Ectodermal cell (in vitro differentiated cells): ENCODE measurements at regions not wholly inside any gene's neighbourhood (a gene's known extent, or its start where the extent isn't known, plus 50 kb on each side); places are given as distances from the start of the nearest gene placed in this dataset.

ENCODE experiments used
- H3K27ac ChIP-seq: 2 replicates; pipeline ENCODE4 v1.7.0; 2013; ENCODE audit warnings: mild to moderate bottlenecking, low read depth, low read length; ENCODE audit not compliant: insufficient read depth, poor library complexity, severe bottlenecking
- H3K27me3 ChIP-seq: 2 replicates; pipeline ENCODE4 v1.7.0; 2013; ENCODE audit warnings: mild to moderate bottlenecking, low read length; ENCODE audit not compliant: insufficient read depth, control insufficient read depth, poor library complexity, severe bottlenecking
- H3K36me3 ChIP-seq: one replicate; pipeline ENCODE4 v1.7.0; 2013; ENCODE audit warnings: low read length; ENCODE audit not compliant: control insufficient read depth, insufficient read depth
- H3K4me1 ChIP-seq: one replicate; pipeline ENCODE4 v1.7.0; 2013; ENCODE audit warnings: low read length; ENCODE audit not compliant: control insufficient read depth, insufficient read depth
- H3K4me3 ChIP-seq: 2 replicates; pipeline ENCODE4 v1.7.0; 2013; ENCODE audit warnings: low read depth, low read length, control low read depth; ENCODE audit not compliant: insufficient read depth
- H3K9me3 ChIP-seq: 2 replicates; pipeline ENCODE4 v1.7.0; 2013; ENCODE audit warnings: mild to moderate bottlenecking, low read length, moderate library complexity; ENCODE audit not compliant: control insufficient read depth
- WGBS, 2 experiments: methylation state at CpG; one replicate each; pipeline ENCODE4 v1.1.7; 2013; ENCODE audit warnings: missing lambda C conversion rate in 2 of 2; 5-methylcytosine and 5-hydroxymethylcytosine counted together

DNA sequence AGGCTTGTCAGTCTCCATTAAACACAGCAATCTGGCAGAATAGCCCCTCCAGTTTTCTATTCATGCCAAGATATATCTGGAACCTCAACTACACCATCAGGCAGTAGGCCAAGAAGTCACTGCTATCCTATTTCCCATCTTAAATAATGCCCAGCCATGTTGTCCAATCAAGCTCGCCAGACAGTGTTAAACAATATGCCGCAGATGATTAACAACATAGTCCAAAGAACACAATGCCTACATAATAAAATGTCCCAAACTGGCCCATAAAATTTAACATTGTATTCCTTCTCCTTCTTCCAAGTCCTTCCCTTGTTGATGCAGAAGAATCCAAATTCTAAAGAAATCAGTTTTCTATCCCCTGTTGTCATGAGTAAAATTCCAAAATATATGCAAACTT is 427.4 kb upstream of the PPP2R3A start:
- 95 to 99% methylated on average over 2 of the region's 2 CpGs for WGBS, 2 experiments

GRCh38 chr3:135539351-135539750 is 426.2 kb upstream of the PPP2R3A start:
- Histone ChIP-seq H3K4me1 (no peaks in the 10 kb centered on the region), H3K4me3 (no peak overlapping the region), H3K27ac (no peak overlapping the region), H3K36me3 (no peaks in the 10 kb centered on the region), H3K27me3 (no peaks in the 10 kb centered on the region), H3K9me3 (no peaks in the 10 kb centered on the region)
- WGBS, 2 experiments, result 87 to 92% methylated on average over 4 of the region's 4 CpGs

More for the DNA sequence above, 427.4 kb upstream of the PPP2R3A start:
- Histone ChIP-seq H3K4me3 (no peak overlapping the region), H3K36me3 (no peaks in the 10 kb centered on the region), H3K27me3 (no peaks in the 10 kb centered on the region), H3K4me1 (no peaks in the 10 kb centered on the region), H3K9me3 (no peaks in the 10 kb centered on the region), H3K27ac (no peak overlapping the region)

GRCh38 chr3:135539854-135540253 is 425.7 kb upstream of the PPP2R3A start:
- no peaks in the 10 kb centered on the region for H3K9me3 ChIP-seq
- 92 to 97% methylated on average over 2 to 3 of the region's 3 CpGs for WGBS, 2 experiments
- no peaks in the 10 kb centered on the region for H3K27me3 ChIP-seq
- no peak overlapping the region for H3K27ac ChIP-seq
- no peaks in the 10 kb centered on the region for H3K4me1 ChIP-seq
- no peaks in the 10 kb centered on the region for H3K36me3 ChIP-seq
- H3K4me3 ChIP-seq, result no peak overlapping the region

DNA sequence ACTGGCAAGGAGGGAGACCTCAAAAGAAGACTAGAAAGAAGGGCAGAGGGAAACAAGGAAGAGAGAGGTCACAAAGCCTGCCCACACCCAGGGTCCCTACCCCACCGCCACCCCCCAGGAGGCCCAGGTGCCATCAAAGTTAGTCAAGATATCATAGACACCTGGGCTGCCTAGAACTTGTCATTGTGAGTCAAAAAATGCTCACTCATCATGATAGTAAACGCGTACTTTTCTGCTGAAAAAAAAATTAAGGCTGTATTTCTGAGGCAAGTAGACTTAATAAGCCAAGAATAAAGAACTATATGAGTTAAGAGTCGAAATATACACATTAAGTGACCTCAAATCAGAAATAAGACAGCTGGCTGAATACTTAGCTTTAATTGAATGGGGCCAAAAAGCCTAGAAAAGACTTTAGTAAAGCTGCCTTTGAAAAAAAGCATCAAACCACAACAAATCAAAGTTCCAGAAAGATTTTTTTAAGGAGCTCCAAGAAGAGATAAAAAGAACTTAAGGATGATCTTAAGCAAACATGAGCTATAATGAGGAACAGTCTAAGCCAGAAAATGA is 415.5 kb upstream of the PPP2R3A start:
- no peaks in the 10 kb centered on the region for H3K9me3 ChIP-seq
- 92 to 93% methylated on average over 3 to 4 of the region's 4 CpGs for WGBS, 2 experiments
- H3K36me3 ChIP-seq, result no peaks in the 10 kb centered on the region
- no peak overlapping the region for H3K4me3 ChIP-seq
- no peak overlapping the region for H3K27ac ChIP-seq
- no peaks in the 10 kb centered on the region for H3K27me3 ChIP-seq
- H3K4me1 ChIP-seq, result no peaks in the 10 kb centered on the region

DNA sequence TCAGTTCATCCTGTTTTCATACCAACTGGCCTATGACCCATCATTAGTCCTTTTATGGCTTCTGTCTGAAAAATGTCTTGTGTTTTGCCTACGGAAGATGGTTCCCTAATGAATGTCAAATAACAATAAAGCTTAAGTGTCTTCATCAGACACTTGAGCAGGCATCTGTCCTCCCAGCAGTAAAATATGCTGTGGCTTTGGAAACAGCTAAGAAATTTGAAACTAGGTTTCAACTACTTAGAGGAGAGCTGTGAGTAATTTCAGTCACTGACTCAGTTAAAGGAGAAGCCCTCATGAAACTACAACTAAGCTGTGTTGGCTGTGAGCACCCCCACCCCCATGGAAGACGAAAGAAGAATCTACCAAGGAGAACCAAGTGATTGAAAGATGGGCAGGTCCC is 409.4 kb upstream of the PPP2R3A start:
- Histone ChIP-seq H3K27me3 (no peaks in the 10 kb centered on the region), H3K9me3 (no peaks in the 10 kb centered on the region), H3K36me3 (no peaks in the 10 kb centered on the region), H3K27ac (no peak overlapping the region), H3K4me1 (no peaks in the 10 kb centered on the region), H3K4me3 (no peak overlapping the region)
- 92 to 96% methylated on average over 2 of the region's 2 CpGs for WGBS, 2 experiments

- 91 to 98% methylated on average over 8 of the region's 8 CpGs for WGBS, 2 experiments
These were observed 407.3 kb upstream of the PPP2R3A start for GRCh38 chr3:135558150-135558783.

DNA sequence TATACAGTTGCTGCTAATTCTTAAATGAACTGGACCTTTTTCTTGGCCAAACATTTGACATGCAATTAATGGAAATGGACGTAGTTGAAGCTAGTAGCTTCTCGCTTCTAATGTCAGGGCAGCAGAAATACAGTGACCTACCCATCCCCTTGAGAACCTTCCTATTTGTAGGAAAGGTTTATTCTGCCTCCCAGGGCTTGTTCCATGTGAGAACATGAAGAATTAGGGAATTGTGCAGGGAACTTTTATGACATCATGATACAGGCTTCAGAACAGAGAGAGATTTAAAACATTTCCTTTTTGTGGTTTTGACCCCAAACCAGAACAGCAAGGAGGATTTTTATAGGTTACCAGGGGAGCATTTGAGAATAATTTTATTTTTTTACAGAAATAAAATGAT is 406.6 kb upstream of the PPP2R3A start:
- 59 to 77% methylated on average over 2 of the region's 2 CpGs for WGBS, 2 experiments
- H3K4me3 ChIP-seq, result no peak overlapping the region
- no peaks in the 10 kb centered on the region for H3K27me3 ChIP-seq
- no peaks in the 10 kb centered on the region for H3K9me3 ChIP-seq
- H3K27ac ChIP-seq, result no peak overlapping the region
- no peaks in the 10 kb centered on the region for H3K36me3 ChIP-seq
- no peaks in the 10 kb centered on the region for H3K4me1 ChIP-seq

More at GRCh38 chr3:135558150-135558783, 407.3 kb upstream of the PPP2R3A start:
- Histone ChIP-seq H3K27me3 (no peaks in the 10 kb centered on the region), H3K9me3 (no peaks in the 10 kb centered on the region), H3K27ac (no peak overlapping the region), H3K4me1 (no peaks in the 10 kb centered on the region), H3K36me3 (no peaks in the 10 kb centered on the region), H3K4me3 (no peak overlapping the region)

- Histone ChIP-seq H3K36me3 (no peaks in the 10 kb centered on the region), H3K27me3 (no peaks in the 10 kb centered on the region), H3K9me3 (no peaks in the 10 kb centered on the region), H3K27ac (no peak overlapping the region), H3K4me3 (no peak overlapping the region), H3K4me1 (no peaks in the 10 kb centered on the region)
- WGBS, 2 experiments, result 94 to 95% methylated on average over 5 of the region's 5 CpGs
These were observed 405.7 kb upstream of the PPP2R3A start for GRCh38 chr3:135559802-135560201.

DNA sequence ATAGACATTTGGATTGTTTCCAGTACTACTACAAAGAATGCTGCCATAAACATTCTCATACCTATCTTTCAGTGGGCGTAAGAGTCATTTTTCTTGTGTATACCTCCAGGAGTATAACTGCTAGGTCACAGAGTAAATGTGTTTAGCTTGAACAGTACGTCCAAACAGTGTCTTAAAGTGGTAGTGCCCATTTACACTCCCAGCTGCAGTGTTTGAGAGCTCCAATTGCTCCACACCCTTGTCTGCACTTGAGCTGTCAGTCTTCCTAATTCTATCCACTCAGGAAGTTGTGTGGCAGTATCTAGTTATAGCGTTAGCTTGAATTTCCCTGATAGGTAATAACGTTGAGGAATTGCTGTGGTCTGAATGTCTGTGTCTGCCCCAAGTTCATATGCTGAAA is 404.7 kb upstream of the PPP2R3A start:
- Histone ChIP-seq H3K9me3 (no peaks in the 10 kb centered on the region), H3K4me1 (no peaks in the 10 kb centered on the region), H3K27me3 (no peaks in the 10 kb centered on the region), H3K36me3 (no peaks in the 10 kb centered on the region), H3K4me3 (no peak overlapping the region), H3K27ac (no peak overlapping the region)
- WGBS, 2 experiments, result 91 to 93% methylated on average over 4 of the region's 4 CpGs

GRCh38 chr3:135564696-135565095 is 400.8 kb upstream of the PPP2R3A start:
- WGBS, 2 experiments, result 91 to 93% methylated on average over 4 of the region's 4 CpGs

More at GRCh38 chr3:135564696-135565095, 400.8 kb upstream of the PPP2R3A start:
- Histone ChIP-seq H3K4me3 (no peak overlapping the region), H3K4me1 (no peaks in the 10 kb centered on the region), H3K9me3 (no peaks in the 10 kb centered on the region), H3K27me3 (no peaks in the 10 kb centered on the region), H3K36me3 (no peaks in the 10 kb centered on the region), H3K27ac (no peak overlapping the region)
